Dedifferentiated amniotic fluid mesenchymal stem cell (primary cell): ENCODE measurements at regions not wholly inside any gene's neighbourhood (a gene's known extent, or its start where the extent isn't known, plus 50 kb on each side); places are given as distances from the start of the nearest gene placed in this dataset.

Experiments
- DNase-seq: peaks from one replicate; pipeline ENCODE4 v3.0.0-alpha.2; 2016; ENCODE audit errors: extremely low spot score

DNA sequence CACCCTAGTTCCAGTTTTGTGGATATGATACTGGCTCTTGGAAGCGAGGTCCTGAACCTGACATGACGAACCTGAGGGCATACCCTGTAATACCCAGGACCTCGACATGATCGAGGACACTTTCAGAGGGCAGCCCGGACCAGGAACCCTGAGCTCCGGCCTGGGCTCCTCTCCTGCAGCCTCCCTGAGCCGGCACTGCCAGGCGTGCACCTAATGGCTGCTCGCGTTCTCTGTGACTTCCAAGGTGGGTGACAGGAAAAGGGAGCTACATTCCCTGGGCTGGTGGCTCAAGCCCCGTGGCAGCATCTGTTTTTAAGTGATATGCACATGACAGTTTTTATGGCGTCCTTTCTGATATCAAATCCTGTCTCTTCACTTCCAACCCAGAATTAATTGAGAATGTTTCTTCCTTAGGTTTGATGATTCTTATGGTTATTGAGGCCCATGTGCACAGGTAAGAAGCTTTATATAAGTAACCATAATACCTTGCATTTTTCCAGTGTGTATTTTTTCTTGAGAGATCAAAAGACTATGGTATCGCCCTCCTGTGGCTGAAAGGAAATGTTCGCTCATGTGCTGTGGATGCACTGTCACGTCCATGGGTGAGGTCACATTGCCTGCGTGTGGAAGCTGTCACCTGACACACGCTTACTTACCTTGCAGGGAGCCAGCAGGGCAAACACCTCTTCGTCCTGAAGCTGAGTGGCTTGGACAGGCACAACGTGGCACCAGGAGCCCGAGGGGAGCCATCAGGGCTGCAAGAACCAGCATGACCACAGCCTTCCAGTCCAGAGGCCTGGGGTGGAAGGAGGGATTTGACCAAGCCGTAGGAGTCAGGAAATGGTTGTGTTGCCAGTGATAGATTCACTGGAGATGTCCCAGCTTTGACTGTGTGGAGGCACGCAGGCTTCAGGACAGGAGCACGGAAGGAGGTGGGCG lies 367.4 kb upstream of the MYT1L start:
- DNase-seq, result no peak

DNA sequence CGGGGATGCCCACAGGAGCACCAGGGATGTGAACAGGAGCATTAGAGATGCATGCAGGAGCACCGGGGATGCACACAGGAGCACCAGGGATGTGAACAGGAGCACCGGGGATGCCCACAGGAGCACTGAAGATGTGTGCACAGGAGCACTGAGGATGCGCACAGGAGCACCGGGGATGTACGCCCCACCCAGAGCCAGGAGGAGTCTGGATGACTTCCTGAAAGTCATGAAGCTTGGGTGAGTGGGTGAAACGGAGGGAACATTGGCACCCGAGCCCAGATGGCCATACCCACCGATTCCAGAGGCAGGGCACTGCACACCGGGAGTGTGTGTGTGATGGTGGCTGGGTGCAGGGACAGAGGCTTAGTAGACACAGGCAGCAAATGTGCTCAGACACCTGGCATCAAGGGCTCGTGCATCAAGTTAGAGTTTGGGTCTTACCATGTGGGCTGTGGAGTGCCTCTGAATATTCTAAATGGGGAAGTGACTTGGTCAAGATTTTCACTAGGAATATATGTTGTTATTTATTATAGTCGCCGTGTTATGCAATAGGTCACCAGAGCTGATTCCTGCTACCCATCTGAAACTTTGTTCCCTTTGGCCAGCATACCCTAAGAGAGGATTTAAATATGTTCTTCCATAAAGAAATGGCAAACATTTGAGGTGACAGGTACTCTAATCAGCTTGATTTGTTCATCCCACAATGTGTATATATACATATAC lies 365.8 kb upstream of the MYT1L start:
- no peak for DNase-seq

DNA sequence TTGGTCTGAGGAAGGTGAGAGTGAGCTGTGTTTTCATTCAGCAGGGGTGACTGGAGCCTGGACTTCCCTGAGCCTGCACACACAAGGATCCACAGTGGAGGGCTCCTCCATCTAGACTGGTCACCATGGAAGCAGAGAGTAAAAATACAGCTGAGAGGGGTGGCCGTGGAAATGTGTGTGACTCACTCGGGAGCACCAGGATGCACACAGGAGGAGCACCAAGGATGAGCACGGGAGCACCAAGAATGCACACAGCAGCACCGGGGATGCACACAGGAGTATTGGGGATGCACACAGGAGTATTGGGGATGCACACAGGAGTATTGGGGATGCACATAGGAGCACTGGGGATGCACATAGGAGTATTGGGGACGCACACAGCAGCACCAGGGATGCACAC lies 365.2 kb upstream of the MYT1L start:
- no peak for DNase-seq

DNA sequence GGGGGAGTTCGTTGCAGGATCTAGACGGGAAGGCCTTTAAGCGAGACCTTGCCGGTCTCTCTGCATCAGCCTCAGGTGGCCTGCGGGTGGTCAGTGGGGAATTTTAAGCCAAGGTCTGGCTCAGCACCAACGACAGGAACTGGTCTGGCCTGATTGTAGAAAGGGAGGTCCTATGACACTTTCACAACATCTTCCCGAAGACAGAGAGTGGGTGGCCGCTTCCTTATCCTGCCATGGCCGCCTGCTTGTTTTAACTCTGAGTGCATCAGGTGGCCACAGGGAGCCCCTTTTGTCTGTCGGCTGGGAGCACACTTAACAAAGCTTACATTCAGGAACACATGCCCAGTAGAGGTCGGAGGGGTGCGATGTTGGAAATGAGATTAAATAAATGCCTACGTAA lies 363.7 kb upstream of the MYT1L start:
- no peak for DNase-seq

DNA sequence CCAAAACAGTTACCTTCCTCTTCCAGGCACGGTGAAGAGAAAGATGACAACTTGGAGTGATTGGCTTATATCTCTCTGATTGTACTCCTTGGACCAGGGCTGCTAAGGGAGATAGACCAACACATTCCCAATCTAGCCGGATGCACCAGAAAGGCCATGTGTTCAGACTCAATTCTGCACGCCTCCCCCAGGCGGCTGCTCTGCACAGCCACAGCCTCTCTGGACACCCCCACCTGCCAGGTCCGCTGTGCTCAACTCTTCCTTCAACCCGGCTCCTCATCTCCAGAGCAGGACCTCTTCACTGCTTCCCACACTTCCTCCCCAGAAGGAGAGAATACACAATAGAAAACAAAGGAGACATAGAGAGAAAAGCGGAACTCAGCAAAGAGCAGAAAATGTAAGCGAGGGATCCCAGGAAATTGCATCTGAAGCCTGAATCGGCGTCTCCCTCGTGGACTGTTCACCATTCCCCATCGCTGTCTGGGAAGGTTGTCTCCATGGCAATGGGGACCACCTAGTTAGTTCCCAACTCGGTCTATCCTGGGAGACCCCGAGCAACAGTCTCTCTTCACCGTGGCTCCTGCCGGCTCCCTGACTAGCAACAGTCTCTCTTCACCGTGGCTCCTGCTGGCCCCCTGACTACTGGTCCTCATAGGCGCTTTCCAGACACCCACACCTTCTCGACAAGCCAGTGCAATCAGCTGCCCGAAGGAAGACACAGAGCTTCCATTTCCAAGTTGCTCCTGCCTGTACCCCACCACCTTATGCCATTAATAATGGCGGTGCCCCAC lies 361.7 kb upstream of the MYT1L start:
- DNase-seq, result no peak

DNA sequence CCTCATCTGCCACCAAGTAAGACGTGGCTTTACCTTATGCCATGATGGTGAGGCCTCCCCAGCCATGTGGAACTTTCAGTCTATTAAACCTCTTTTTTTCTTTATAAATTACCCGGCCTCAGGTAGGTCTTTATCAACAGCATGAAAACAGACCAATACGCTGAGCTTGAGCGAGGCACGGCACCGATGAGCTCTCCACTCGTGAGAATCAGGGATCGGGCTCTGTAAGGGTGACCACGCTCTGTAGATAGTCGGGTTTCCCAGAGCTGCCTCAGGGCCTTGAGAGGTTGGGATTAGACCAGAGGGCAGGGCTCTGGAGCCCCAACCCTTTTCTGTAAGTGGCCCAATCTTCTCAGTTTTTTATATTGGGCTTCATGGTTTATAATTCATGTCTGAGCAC lies 360.3 kb upstream of the MYT1L start:
- DNase-seq, result no peak

DNA sequence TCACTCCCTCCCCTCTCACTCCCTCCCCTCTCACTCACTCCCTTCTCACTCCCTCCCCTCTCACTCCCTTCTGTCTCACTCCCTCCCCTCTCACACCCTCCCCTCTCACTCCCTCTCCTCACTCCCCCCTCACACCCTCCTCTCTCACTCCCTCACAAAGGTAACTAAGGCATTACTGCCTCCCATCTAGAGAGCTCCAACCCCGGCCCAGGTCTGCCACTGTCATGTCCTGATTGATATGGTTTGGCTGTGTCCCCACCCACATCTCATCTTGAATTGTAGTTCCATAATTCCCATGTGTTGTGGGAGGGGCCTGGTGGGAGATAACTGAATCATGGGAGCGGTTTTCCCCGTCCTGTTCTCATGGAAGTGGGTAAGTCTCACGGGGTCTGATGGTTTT lies 359.9 kb upstream of the MYT1L start:
- no peak for DNase-seq

DNA sequence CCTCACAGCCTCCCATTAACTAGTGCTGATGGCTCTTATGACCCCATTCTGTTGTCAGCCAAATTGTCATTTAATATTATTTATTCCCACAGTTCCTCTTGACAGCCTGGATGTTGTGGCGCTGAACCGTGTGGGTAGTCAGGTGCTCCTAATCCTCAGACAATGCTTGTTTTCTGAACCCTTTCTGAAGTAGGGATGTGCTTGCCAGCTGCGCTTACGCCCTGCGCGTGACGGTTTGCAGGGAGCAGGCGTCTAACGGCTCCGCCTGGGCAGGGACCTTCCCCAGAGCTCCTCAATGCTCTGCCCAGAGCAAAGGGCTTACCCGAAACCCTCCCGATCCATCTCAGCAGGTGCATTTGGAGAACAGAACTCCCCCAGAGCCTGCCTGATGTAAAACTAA lies 358.2 kb upstream of the MYT1L start:
- DNase-seq, result no peak

DNA sequence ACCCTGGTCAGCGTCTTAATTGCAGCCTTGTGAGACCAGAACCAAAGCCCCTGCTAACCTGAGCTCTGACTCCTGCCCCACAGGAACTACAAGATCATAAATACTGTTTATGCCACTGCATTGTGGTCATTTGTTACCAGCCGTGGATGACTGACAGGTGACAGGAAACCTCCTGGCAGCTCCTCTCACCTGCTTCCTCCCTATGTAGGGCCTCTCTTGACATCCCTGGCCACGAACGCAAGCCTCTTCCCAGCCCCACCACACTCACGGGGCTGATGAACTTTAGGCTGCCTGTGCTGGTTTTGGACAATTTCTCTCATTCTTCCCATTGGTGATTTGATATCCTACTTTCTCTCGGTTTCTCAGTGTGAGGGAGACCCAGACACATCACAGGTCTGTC lies 357.2 kb upstream of the MYT1L start:
- no peak for DNase-seq

DNA sequence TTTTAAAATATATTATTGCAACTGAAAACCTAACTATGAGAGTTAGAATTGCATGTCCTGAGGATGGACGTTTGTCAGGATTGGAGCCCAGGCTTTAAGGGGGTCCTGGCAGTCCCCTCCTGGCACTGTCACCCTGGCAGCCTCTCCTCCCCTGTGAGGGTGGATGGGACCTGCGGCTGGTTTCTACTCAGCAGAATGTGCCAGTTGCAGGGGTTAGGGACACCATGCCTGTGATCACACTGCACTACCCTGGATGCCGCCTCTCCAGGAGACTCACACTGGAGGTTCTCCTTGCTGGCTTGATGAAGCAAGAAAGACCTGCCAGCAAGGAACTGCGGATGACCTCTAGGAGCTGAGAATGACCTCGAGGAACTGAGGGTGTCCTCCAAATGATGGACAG lies 356.7 kb upstream of the MYT1L start:
- DNase-seq, result no peak

DNA sequence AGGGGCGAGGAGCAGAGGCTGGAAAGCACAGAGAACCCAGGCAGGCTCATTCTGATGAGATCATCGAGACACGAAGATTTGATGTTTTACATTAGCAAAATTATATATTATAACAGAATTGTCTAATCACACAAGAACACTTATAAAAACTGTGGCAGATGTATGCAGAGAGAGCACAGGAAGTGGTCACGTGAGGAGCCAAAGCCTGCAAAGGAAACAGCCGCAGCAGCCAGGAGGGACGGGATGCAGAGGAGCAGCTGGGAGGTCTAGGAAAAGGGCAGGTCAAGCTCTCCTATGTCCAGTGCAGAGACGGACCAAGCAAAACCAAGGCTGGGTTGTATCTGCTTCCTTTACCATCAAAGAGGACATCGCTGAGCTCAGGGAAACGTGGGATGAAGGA lies 355.1 kb upstream of the MYT1L start:
- no peak for DNase-seq

DNA sequence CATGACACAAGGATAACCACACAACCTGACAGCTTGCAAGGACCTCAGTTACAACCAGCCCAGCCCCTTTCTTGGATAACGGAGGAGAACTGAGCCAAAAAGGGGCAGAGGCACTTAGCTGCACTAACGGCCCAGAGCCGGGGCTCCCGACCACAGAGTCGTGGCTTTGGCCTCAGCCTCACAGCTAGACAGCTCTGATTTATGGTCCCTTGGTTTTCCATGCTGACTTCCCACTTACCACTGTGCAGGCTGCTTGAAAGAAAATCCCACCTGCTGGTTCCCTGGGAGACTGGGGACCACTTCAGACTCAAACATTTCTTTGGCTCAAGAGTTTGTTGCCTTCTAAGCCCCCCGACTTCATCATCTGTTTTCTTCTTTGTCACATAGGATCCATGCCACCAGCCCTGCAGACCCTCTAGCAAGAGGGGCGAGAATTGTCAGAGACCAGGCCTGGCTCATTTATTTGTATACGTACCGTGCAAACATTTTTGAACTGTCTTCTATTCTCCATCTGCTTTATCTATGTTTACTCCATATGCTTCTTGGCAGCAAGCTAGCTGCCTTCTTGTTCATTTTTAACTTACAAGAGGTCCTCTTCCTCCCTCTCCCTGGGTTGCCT lies 352.6 kb upstream of the MYT1L start:
- DNase-seq, result no peak

DNA sequence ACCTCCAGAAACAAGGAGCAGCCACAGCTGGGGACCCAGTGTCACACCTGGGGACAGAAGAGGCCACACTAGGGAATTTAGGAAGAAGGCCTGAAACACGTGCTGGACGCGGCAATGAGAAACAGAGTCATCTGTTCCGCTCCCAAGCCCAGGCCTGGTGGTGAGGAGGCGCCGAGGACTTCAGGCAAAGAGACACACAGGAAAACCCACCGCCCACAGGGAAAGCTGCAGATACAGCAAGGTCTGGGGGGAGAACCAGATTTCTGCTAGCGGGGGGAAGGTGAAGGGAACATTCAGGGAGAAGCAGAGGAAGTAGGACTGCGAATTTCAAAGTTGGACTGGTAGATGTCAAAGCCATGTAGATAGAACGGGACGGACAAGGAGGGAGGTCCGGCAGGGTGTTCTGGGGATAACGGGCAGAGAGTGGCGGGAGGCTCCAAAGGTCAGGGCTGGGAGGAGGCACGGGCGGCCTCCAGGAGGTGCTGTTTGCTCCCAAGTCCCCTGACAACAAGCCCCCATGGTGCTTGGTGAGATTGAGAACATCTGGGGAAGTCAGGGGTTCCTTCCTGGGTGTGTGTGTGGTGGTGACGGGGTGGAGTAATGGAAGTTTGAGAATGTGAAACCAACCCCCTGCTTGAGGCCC lies 351.7 kb upstream of the MYT1L start:
- DNase-seq, result no peak

DNA sequence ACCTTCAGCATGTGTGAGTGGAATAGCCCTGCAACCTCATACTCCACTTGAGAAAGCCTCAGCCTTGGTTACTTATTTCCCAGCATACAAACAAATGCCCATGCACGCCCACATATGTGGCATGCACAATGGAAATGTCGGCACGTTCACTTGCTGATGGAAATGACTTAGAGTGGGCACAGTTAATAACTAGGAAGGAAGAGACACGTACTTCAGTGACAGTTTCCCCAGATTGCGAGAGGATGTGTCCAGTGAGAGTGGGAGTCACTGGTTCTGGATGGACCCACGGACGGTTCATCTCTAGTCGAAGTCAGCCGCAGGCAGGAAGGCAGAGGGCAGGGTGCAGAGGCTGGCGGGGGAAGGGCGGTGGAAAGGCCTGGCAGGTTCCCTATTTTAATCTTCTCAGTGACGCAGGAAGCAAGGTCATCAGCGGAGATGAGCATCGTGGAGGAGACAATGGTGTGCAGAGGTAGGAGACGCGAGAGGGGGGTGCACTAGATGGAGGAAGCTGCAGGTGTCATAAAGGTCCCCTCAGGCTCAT lies 350.7 kb upstream of the MYT1L start:
- no peak for DNase-seq

DNA sequence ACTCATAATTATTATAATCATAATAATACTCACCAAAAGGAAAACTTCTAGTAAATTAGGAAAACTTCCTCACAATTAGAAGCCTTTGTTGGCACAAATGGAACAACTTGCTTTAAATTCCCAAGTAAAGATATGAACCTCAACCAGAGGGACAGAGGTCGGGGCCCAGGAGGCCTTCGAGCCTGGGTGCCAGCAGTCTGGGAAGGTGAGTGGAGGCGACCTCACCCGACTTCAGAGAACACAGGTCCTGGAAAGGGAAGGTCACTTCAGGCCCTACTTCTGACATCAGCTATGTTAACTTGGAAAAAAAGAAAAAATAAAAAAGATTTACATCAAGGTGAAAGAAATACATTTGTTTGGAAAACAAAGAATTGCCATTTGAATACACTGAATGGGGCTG lies 350.0 kb upstream of the MYT1L start:
- no peak for DNase-seq

DNA sequence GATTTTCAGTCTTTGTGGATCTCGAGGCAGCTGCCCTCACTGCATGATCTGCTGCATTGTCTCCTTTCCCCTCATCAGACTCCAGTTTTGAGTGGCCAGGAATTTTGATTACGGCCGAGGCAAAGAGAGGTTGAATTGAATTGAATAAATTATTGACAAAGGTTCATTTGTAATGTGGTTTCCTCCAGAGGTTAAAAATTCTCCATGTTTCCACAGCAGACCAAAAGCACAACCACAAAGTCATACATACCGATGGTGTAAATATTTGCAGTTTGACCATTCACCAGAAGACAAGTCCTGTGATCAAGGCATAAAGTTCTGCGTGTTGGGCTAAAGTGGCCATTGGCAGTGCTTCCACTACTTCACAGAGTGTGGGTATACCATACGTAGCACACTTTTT lies 343.8 kb upstream of the MYT1L start:
- DNase-seq, result no peak

DNA sequence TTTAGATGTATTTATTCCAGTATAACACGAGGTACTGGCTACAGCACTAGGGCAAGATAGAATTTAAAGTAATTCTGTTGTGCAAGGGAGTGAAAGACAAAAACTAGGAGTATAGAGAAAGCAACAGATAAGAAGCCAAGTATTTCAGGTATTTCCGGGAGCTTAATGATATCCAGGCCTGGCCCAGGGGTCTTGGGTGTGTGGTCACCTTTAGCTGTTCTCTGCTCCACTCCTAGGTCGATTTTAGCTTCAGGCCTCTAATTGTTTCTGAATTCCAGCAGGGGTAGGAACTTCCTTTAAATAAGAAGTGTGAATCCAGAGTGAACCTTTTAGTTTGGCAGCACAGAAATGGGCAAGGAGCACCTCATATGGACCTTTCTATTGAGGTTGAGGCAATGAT lies 342.3 kb upstream of the MYT1L start:
- no peak for DNase-seq

DNA sequence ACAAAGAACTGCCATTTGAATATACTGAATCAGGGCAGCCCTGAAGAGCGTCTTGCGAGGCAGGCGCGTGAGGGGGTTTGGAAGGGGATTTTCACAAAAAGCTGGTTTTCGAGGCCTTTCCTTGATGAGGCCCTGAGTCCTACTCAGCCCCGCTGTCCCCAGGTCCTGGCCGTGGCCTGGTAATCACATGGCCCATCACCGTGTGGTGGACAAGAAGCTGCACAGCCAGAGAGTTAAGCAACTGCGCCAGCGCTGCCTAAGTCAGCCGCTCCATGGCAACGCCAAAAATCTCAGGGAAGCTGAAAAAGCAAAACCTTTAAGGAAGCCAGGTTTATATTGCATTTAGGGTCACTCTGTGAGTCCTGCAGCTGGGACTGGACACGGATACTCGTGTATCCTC lies 341.2 kb upstream of the MYT1L start:
- DNase-seq, result no peak

DNA sequence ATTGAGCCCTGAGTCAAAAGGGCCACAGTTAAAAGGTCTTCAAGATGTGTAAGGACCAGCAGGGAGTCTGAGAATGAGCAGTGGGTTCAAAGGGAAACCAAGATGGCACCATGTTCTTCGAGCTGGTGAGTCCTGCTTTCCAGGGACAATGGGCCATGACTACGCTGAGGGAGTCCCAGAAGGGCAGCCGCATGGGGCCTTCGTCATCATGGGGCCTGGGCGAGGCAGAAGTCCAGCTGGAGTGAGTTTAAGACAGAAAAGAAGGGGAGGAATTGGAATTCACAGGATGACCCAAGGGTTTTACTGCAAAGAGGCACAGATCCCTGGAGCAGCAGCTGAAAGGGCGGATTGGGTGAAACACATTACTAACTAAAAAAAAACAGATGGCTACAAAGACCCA lies 340.8 kb upstream of the MYT1L start:
- DNase-seq, result no peak

DNA sequence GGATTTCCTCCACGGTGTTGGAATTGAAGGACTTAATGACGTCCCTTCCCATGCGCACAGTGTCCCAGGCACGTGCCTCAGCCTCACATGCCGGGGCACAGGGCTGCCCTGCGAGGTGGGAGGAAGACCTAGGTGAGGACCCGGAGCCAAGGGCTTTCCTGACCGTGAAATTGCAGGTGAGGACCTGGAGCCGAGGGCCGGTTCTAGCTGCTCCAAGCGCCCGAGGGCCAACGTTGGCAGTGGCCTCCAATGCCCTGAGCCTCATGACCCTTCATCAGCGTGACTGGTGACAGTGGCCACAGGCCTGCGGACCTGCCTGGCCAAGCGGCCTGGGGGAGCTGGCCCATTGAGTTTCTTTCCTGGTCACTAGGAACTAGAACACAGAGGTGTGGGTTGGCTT lies 338.2 kb upstream of the MYT1L start:
- no peak for DNase-seq

DNA sequence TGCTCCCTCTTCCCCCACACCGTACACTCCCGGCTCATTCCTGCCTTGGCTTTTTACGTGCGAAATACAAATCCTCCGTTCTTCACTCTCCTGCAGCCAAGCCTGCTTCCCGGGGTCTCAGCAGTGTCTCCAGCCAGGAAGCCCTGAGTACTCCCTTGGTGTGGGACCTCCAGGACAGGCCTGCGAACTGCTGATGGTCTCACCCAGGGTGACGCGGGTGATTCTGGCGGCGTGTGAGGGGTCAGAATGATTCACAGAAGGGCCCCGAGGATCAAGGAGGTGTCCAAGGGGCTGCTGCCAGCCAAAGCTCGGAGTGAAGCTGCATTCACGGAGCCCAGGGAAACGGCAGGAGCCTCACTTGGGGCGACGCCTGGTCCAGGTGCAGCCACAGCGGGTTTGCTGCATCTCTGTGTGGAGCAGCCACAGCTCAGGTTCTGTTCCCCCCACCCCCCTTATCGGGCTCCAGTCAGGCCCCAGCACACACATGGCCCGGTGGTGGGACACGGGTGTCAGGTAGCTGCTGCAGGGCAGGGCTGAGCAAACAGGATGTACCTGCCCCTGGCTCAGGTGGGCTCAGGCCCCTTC lies 337.7 kb upstream of the MYT1L start:
- no peak for DNase-seq
